D721Med (cell line): ENCODE measurements at regions not wholly inside any gene's neighbourhood (a gene's known extent, or its start where the extent isn't known, plus 50 kb on each side); places are given as distances from the start of the nearest gene placed in this dataset.

Source experiments
- DNase-seq: peaks from one replicate; pipeline ENCODE4 v3.0.0; 2011; ENCODE audit warnings: low spot score; ENCODE audit not compliant: insufficient read length
- FAIRE-seq: peaks from 2 replicates; lab custom pipeline; 2011; peaks lifted over from hg19 to GRCh38; lab: Jason Lieb, UNC
- CTCF ChIP-seq: IDR thresholded peaks from 2 replicates; pipeline ENCODE4 v1.5.1; 2012; ENCODE audit warnings: mild to moderate bottlenecking, control low read depth; ENCODE audit not compliant: insufficient read depth; ENCODE audit errors: missing control alignments

DNA sequence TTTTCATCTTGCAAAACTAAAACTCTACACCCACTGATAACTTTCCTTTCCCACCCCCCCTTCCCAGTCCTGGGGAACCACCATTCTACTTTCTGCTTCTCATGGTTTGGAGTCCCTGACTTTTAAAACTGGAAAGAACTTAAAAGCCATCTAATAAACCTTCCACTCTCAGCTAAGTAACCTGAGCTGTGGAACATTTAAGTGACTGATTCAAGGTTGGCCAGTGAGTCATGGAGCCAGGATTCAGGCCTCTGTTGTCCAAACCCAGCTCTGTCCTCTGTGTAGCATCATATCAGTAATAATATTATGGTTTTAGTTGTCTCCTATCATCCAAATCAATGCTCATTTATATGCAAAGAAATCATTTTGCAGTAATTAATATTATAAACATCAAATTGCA lies 176.0 kb upstream of the NT5E start:
- TF ChIP-seq CTCF: no peak
- no peak for DNase-seq
- no peak for FAIRE-seq

DNA sequence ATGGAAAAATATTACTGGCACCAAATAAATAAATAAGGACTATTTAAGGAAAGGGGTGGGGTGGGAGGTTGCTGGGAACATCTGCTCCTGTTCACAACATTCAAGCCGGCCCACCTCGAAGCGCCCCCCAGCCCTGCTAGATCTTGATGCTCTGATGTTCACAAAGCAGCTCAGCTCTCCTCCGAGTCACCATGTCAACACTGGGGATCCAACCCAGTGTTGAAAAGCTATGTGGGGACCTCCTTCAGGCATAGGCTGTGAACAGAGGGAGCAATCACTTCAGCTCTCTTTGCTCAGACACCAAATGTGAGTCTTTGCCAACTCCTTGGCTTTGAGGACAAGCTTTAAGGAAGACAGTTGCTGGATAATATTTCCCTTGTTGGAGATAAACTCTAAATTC lies 176.8 kb upstream of the NT5E start:
- DNase-seq (no peak), FAIRE-seq (no peak)
- no peak for TF ChIP-seq CTCF

DNA sequence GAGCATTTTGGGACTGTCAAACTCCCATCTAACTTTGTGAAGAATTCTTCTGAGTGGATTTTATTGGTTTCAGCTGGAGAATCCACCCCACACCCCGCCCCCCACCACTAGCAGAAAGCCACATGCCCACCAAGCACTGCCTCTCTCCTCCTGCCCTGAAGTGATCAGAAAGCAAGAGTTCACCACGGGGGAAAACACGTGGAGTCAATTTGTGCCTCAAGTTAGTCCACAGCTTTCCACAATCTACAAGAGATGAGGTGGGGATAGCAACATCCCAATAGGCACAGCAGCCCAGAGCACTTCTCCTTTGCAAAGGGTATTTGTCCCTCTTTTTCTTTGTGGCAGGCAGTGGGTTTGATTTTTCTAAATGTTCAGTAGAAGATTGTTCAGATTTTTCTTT lies 177.3 kb upstream of the NT5E start:
- FAIRE-seq (no peak), DNase-seq (no peak)
- no peak for TF ChIP-seq CTCF

DNA sequence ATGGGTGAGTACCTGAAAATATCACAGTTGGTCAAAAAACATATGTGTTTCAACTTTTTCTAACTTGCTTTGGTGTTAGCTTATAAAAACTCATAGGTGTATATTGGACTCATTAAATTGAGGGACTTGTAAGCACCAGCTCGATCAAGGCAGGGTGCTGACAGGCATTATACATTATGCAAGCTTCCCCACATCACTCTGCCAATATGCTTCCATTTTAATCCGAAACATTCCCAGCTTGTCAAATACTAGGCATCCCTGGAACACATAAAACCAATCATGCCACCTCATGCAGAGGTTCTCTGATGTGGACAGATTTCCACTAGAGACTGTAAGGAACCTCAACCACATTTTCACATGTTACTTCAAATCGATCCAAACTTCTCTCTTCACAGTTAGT lies 187.3 kb upstream of the NT5E start:
- FAIRE-seq: no peak
- TF ChIP-seq CTCF: no peak
- no peak for DNase-seq

DNA sequence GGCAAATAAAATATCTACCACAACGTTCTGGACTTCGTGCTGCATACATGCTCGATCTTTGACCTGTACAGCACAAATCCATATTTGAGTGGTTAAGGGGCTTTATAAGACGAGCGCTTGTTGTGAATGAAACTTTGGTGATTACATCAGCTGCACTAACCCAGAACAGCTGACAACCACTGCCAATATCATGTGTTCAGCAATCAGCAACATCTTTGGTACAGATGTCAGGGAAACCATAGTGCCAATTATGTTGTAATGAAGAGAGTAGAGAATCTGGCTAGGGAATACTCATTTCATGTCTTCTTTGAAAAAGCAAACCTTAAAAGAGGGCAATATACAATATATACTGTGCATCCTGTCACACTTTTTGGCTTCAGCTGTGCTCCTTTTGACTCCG lies 188.6 kb upstream of the NT5E start:
- no peak for TF ChIP-seq CTCF
- no peak for FAIRE-seq
- DNase-seq: no peak

DNA sequence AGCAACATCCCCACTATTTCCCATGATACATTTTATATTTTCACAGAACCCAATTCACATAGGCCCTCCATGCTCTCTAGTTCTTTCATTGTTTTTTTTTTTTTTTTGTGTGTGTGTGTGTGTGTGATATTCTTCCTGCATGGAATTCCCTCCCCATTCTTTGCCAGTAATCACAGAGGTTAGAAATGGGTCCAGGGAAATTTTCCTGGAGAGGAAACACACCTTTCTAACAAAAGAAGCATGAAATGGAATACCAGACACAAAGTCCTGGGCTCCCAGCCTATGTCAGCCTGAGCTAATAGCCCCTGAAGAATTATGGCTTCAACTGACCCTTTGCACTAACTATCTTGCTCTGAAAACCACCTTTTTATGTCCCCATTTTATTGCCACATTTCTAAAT lies 194.2 kb upstream of the NT5E start:
- TF ChIP-seq CTCF: no peak
- no peak for FAIRE-seq
- no peak for DNase-seq

GRCh38 chr6:85252552-85252951 lies 197.3 kb upstream of the NT5E start:
- FAIRE-seq (no peak), DNase-seq (no peak)
- no peak for TF ChIP-seq CTCF
